Dedifferentiated amniotic fluid mesenchymal stem cell (primary cell): ENCODE measurements at regions not wholly inside any gene's neighbourhood (a gene's known extent, or its start where the extent isn't known, plus 50 kb on each side); places are given as distances from the start of the nearest gene placed in this dataset.
"Not testable (repeated sequence)": the region's sequence is repeated elsewhere in the genome, so short reads cannot be mapped to it uniquely, and the experiment has no call there.

ENCODE experiments used
- DNase-seq: peaks from one replicate; pipeline ENCODE4 v3.0.0-alpha.2; 2016; ENCODE audit errors: extremely low spot score

GRCh38 chr13:71303144-71303543, 563.9 kb downstream of the DACH1 start:
- no peak for DNase-seq

- DNase-seq = no peak
Measured at GRCh38 chr13:71300602-71301001, 566.4 kb downstream of the DACH1 start.

GRCh38 chr13:71291842-71292146, 575.2 kb downstream of the DACH1 start:
- no peak for DNase-seq

GRCh38 chr13:71290963-71291841, 575.8 kb downstream of the DACH1 start:
- no peak for DNase-seq

- DNase-seq = not testable (repeated sequence)
Measured at GRCh38 chr13:71289980-71290379, 577.0 kb downstream of the DACH1 start.

- DNase-seq = no peak
Measured at GRCh38 chr13:71285700-71286099, 581.3 kb downstream of the DACH1 start.

- DNase-seq = no peak
Measured at GRCh38 chr13:71278512-71278911, 588.5 kb downstream of the DACH1 start.

- no peak for DNase-seq
Measured at GRCh38 chr13:71274923-71275608, 591.9 kb downstream of the DACH1 start.

GRCh38 chr13:71261256-71261655, 605.7 kb downstream of the DACH1 start:
- DNase-seq = no peak

GRCh38 chr13:71260246-71260645, 606.8 kb downstream of the DACH1 start:
- DNase-seq = no peak

- no peak for DNase-seq
Measured at GRCh38 chr13:71255633-71256032, 611.4 kb downstream of the DACH1 start.

GRCh38 chr13:71254384-71254783, 612.6 kb downstream of the DACH1 start:
- DNase-seq = no peak

- DNase-seq = no peak
Measured at GRCh38 chr13:71252184-71252704, 614.8 kb downstream of the DACH1 start.

- DNase-seq = no peak
Measured at GRCh38 chr13:71251292-71251951, 615.6 kb downstream of the DACH1 start.

- DNase-seq = no peak
Measured at GRCh38 chr13:71249011-71249410, 618.0 kb downstream of the DACH1 start.

GRCh38 chr13:71244161-71244560, 622.8 kb downstream of the DACH1 start:
- DNase-seq = no peak

GRCh38 chr13:71242201-71242600, 624.8 kb downstream of the DACH1 start:
- DNase-seq = no peak

- DNase-seq = no peak
Measured at GRCh38 chr13:71240911-71241310, 626.1 kb downstream of the DACH1 start.

- no peak for DNase-seq
Measured at GRCh38 chr13:71237332-71237731, 629.7 kb downstream of the DACH1 start.

GRCh38 chr13:71219698-71220415, 647.1 kb downstream of the DACH1 start:
- DNase-seq = no peak

- no peak for DNase-seq
Measured at GRCh38 chr13:71218960-71219359, 648.0 kb downstream of the DACH1 start.

- no peak for DNase-seq
Measured at GRCh38 chr13:71217827-71218226, 649.2 kb downstream of the DACH1 start.
